HL-60 (cell line): ENCODE measurements at regions not wholly inside any gene's neighbourhood (a gene's known extent, or its start where the extent isn't known, plus 50 kb on each side); places are given as distances from the start of the nearest gene placed in this dataset.
A peak's percentile ranks its signal among the peaks of the same experiment; 100 is the strongest.

Experiments
- DNase-seq, 2 experiments: peaks; one replicate each; pipeline ENCODE4 v3.0.0-alpha.2; 2010 to 2020; ENCODE audit warnings: low read depth in 1 of 2, low spot score in 1 of 2
- H3K27ac ChIP-seq: fragments of 250-450 bp; sonication (Bioruptor Pico); replicated peaks from 2 replicates; pipeline ENCODE4 v1.5.1; 2020; ENCODE audit warnings: mild to moderate bottlenecking, moderate library complexity
- H3K27me3 ChIP-seq: fragments of 250-450 bp; sonication (Bioruptor Pico); 2 replicates; pipeline ENCODE4 v1.5.1; 2021; ENCODE audit warnings: mild to moderate bottlenecking, moderate library complexity; ENCODE audit not compliant: insufficient read depth, poor library complexity, severe bottlenecking
- H3K4me3 ChIP-seq: replicated peaks from 2 replicates; pipeline ENCODE4 v1.5.1; 2011; ENCODE audit warnings: mild to moderate bottlenecking, control low read depth, low read length; ENCODE audit not compliant: insufficient read depth
- CTCF ChIP-seq: IDR thresholded peaks from one replicate; pipeline ENCODE4 v1.5.1; 2011; ENCODE audit warnings: low read length, control low read depth, inconsistent platforms; ENCODE audit not compliant: insufficient read depth
- GABPA ChIP-seq: IDR thresholded peaks from 2 replicates; pipeline ENCODE4 v1.6.1; 2012; ENCODE audit warnings: low read depth
- POLR2AphosphoS5 ChIP-seq: IDR thresholded peaks from 2 replicates; pipeline ENCODE4 v1.6.1; 2012; ENCODE audit warnings: low read depth
- SPI1 ChIP-seq: IDR thresholded peaks from 2 replicates; pipeline ENCODE4 v1.6.1; 2012; ENCODE audit warnings: low read depth, mild to moderate bottlenecking, borderline replicate concordance
- TF ChIP-seq, protein P1 (sequence below): IDR thresholded peaks from 2 replicates; pipeline ENCODE4 v1.6.1; 2012; ENCODE audit warnings: low read depth; ENCODE audit not compliant: insufficient replicate concordance

DNA sequence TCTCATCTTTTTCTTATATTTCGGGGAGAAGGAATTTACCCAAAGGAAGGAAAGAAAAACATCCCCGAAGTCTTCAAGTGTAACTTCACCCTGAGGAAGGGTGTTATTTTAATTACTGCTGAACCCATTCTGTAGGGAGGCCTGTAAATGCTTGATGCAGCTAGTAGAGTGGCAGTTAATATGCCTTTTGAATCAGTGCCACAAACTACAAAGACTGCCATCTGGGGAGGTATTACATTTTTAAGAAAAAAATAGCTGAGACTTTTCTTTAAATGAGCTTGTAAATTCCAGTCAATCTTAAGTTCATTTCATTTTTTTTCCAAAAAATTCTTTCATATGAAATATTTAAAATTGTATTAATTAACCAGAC, 233.1 kb upstream of the FERD3L start:
- no peak for DNase-seq
- no peak overlapping the region for H3K4me3 ChIP-seq
- no peaks in the 10 kb centered on the region for H3K27me3 ChIP-seq
- TF ChIP-seq, protein P1, sequence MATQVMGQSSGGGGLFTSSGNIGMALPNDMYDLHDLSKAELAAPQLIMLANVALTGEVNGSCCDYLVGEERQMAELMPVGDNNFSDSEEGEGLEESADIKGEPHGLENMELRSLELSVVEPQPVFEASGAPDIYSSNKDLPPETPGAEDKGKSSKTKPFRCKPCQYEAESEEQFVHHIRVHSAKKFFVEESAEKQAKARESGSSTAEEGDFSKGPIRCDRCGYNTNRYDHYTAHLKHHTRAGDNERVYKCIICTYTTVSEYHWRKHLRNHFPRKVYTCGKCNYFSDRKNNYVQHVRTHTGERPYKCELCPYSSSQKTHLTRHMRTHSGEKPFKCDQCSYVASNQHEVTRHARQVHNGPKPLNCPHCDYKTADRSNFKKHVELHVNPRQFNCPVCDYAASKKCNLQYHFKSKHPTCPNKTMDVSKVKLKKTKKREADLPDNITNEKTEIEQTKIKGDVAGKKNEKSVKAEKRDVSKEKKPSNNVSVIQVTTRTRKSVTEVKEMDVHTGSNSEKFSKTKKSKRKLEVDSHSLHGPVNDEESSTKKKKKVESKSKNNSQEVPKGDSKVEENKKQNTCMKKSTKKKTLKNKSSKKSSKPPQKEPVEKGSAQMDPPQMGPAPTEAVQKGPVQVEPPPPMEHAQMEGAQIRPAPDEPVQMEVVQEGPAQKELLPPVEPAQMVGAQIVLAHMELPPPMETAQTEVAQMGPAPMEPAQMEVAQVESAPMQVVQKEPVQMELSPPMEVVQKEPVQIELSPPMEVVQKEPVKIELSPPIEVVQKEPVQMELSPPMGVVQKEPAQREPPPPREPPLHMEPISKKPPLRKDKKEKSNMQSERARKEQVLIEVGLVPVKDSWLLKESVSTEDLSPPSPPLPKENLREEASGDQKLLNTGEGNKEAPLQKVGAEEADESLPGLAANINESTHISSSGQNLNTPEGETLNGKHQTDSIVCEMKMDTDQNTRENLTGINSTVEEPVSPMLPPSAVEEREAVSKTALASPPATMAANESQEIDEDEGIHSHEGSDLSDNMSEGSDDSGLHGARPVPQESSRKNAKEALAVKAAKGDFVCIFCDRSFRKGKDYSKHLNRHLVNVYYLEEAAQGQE: no peak
- TF ChIP-seq SPI1 (no peak), POLR2AphosphoS5 (no peak), CTCF (no peak), GABPA (no peak)
- H3K27ac ChIP-seq: no peak overlapping the region

DNA sequence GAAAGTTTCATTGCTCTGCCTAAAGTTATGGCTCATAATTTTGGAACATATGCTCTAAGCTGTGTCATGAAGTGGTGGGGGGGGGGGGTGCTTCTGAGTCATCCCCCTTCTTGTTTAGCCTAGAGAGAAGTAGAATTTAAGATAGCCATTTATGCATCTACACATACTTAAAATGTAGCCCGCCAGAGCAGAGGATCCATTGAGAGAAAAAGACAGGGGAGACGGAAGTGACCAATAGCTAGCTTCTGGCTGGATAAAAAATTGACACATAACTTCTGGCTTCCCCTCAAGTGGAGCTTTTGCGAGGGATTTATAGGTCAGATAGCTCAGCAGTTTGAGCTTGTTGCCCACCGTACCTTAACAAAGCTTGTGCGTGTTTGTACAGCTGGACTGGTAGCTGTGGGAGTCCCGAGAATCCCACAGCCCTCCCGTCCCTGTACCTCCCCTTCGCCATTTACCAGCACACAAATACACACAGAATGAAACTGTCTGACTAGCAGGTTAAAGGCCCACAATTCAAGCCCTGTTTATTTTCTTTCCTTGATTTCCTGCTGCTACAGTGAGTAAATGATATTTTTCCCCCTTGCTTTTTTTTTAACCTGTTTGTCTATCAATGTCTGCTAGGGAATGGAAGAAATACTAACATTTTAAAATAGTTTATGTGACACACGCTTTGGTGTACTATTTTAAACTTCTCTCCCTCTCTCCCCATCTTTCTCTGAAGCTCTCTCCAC, 232.6 kb upstream of the FERD3L start:
- DNase-seq: no peak
- TF ChIP-seq CTCF: no peak
- no peak for TF ChIP-seq GABPA
- TF ChIP-seq SPI1: no peak
- TF ChIP-seq POLR2AphosphoS5: no peak
- TF ChIP-seq, protein P1: no peak
- Histone ChIP-seq H3K4me3 (no peak overlapping the region), H3K27me3 (no peaks in the 10 kb centered on the region), H3K27ac (no peak overlapping the region)

GRCh38 chr7:19376538-19376937, 231.3 kb upstream of the FERD3L start:
- Histone ChIP-seq H3K27me3 (no peaks in the 10 kb centered on the region), H3K4me3 (no peak overlapping the region), H3K27ac (no peak overlapping the region)
- TF ChIP-seq GABPA: no peak
- no peak for TF ChIP-seq POLR2AphosphoS5
- TF ChIP-seq SPI1: peak; percentile 85
- DNase-seq: no peak

GRCh38 chr7:19375976-19376375, 230.8 kb upstream of the FERD3L start:
- H3K27me3 ChIP-seq: no peaks in the 10 kb centered on the region
- no peak overlapping the region for H3K27ac ChIP-seq
- no peak overlapping the region for H3K4me3 ChIP-seq
- TF ChIP-seq, protein P1: no peak
- no peak for DNase-seq
